ENCODE measurements at regions not wholly inside any gene's neighbourhood (a gene's known extent, or its start where the extent isn't known, plus 50 kb on each side); places are given as distances from the start of the nearest gene placed in this dataset.

DNA sequence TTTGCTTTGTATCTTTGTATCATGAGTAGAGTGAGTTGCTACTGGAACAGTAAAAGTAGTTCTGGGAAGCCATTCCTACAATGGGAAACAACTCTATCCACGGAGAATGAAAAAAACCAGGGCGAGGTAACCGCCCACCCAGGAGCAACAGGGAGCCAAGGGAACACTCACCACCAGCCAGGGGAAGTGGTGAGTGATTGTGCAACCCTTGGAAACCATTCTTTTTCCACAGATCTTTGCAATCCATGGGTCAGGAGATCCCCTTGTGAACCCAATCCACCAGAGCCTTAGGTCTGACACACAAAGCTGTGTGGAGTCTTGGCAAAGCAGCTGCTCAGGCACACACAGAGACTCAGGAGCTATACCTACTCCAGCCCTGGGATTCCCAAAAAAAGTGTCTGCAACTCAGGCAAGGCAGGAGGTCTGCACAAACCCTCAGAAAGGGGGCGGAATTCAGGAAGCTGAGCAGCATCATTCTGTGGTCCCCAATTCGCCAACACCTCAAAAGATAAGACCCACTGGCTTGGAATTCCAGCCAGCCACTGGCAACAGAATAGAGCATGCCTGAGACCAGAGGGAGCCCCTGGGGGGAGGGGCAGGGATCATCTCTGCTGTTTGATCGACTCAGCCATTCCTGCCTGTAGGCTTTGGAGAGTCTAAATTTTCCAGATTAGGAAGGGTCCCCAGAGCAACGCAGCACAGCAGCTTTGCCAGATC is 52.1 kb upstream of the PPFIA2 start:
- TF ChIP-seq ZNF274 (IDR thresholded peaks at IDR 0.05; ENCODE audit: low read depth, low read length) (no peak), SUZ12 (IDR thresholded peaks at IDR 0.05; ENCODE audit: extremely low read depth, insufficient read depth, insufficient read length) (no peak)
